Renal pelvis (tissue), 1 donor: ENCODE measurements at regions not wholly inside any gene's neighbourhood (a gene's known extent, or its start where the extent isn't known, plus 50 kb on each side); places are given as distances from the start of the nearest gene placed in this dataset.
"Not testable (repeated sequence)": the region's sequence is repeated elsewhere in the genome, so short reads cannot be mapped to it uniquely, and the experiment has no call there.

Experiments used
- DNase-seq: peaks from one replicate; pipeline ENCODE4 v3.0.0-alpha.2; 2013

DNA sequence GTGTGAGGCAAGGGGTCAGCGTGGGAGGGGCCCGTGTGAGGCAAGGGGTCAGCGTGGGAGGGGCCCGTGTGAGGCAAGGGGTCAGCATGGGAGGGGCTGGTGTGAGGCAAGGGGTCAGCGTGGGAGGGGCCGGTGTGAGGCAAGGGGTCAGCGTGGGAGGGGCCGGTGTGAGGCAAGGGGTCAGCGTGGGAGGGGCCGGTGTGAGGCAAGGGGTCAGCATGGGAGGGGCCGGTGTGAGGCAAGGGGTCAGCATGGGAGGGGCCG lies 119.2 kb downstream of the SEPTIN14 start:
- DNase-seq: not testable (repeated sequence)

DNA sequence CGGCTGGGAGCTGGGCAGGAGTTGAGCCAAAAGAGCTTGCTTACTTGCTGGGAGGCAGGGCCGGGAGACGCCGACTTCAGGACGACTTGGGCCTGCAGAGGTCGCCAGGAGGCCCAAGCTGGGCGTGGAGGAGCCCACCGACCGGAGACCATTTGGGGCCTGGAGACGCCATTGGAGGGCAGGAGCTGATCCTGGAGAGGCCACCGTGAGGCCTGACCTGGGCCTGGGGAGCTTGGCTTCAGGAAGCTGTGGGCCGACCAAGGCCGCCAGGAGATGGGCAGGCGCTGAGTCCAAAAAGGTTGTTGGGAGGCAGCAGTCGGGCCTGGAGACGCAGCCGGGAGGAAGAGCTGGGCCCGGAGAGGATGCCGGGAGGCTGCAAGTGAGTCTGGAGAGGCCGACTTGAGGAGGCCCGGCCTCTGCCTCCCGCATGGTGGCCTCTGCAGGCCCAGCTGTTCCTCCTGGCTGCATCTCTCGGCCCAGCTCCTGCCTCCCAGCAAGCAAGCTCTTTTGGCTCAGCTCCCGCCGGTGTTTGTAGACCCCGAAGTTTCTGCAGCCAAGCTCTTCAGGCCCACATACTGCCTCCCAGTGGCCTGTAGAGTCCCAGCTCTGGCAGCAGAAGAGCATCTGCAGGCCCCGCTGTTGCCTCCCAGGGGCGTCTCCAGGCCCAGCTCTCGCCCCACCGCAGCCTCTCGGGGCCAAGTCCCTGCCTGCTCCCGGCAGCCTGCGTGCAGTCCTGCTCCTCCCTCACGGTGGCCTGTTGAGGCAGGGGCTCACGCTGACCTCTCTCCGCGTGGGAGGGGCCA lies 119.7 kb downstream of the SEPTIN14 start:
- not testable (repeated sequence) for DNase-seq

DNA sequence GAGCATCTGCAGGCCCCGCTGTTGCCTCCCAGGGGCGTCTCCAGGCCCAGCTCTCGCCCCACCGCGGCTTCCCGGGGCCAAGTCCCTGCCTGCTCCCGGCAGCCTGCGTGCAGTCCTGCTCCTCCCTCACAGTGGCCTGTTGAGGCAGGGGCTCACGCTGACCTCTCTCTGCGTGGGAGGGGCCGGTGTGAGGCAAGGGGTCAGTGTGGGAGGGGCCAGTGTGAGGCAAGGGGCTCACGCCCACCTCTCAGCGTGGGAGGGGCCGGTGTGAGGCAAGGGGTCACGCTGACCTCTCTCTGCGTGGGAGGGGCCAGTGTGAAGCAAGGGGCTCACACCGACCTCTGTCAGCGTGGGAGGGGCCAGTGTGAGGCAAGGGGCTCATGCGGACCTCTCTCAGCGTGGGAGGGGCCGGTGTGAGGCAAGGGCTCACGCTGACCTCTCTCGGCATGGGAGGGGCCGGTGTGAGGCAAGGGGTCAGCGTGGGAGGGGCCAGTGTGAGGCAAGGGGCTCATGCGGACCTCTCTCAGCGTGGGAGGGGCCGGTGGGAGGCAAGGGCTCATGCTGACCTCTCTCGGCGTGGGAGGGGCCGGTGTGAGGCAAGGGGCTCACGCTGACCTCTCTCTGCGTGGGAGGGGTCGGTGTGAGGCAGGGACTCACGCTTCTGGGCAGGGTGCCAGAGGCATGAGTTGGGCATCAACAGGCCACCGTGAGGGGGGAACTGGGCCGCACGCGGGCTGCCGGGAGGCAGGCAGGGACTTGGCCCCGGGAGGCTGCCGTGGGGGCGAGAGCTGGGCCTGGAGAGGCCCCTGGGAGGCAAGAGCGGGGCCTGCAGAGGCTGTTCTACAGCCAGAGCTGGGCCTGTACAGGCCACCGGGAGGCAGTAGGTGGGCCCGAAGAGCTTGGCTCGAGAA lies 120.6 kb downstream of the SEPTIN14 start:
- DNase-seq: not testable (repeated sequence)

DNA sequence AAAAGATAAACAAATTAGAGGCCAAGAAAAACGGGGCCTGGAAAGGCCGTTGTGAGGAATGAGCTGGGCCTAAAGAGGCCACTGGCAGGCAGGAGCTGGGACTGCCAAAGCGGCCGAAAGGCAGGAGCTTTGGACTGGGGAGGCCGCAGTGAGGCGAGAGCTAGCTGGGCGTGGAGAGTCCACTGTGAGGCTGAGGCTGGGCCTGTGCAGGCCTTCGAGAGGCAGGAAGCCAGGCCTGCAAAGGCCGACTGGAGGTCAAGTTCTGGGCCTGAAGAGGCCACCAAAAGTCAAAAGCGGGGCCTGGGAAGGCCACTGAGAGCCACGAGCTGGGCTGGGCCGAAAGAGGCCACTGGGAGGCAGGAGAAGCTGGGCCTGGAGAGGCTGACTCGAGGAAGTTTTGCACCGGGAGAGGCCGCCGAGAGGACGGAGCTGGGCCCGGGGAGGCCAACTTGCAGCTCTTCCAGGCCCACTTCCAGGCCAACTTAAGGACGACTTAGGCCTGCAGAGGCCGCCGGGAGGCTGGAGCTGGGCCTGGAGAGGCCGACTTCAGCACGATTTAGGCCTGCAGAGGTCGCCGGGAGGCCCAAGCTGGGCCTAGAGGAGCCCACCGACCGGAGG lies 121.8 kb downstream of the SEPTIN14 start:
- DNase-seq: not testable (repeated sequence)

DNA sequence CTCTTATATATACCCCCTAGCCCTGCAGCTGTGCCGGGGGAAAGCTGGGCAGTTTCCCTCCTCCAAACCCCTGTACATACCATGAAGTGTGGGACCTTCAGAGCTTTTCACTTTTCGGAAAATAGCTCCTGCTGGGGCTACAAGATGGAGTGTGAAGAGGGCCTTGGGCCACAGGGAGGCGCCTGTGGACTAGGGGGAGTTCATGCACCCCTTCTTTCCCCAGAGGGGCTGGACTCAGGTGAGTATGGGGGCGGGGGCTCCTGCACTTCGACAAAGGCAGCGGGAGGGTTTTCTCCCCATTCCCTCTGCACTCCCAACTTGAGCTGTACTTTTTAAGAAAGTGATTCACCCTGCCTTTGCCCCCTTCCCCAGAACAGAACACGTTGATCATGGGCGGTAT lies 122.5 kb downstream of the SEPTIN14 start:
- not testable (repeated sequence) for DNase-seq

DNA sequence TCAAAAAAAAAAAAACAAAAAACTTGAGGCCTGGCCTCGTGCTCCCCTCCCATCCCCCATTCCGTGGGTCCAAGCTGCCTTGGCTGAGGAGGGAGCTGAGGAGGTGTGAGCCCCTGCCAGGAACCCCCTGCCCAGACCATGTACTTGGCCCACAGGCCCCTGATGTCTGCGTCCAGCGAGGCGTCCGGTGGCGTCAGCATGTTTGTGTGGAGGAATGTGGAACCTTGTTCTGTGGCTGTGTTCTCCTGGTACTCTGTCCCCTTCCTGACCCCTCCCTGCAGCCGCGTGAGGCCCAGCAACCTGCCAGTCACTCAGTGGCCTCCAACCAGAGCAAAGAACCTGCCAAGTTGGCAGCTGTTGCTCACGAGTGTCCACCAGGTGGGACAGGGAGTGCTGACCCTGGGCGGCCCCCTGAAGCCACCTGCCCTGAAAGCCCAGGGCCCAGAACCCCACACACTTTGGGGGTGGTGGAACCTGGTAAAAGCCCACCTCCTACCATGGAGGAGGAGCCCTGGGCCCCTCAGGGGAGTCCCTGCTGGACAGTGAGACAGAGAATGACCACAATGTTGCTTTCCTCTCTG lies 125.8 kb downstream of the SEPTIN14 start:
- not testable (repeated sequence) for DNase-seq

DNA sequence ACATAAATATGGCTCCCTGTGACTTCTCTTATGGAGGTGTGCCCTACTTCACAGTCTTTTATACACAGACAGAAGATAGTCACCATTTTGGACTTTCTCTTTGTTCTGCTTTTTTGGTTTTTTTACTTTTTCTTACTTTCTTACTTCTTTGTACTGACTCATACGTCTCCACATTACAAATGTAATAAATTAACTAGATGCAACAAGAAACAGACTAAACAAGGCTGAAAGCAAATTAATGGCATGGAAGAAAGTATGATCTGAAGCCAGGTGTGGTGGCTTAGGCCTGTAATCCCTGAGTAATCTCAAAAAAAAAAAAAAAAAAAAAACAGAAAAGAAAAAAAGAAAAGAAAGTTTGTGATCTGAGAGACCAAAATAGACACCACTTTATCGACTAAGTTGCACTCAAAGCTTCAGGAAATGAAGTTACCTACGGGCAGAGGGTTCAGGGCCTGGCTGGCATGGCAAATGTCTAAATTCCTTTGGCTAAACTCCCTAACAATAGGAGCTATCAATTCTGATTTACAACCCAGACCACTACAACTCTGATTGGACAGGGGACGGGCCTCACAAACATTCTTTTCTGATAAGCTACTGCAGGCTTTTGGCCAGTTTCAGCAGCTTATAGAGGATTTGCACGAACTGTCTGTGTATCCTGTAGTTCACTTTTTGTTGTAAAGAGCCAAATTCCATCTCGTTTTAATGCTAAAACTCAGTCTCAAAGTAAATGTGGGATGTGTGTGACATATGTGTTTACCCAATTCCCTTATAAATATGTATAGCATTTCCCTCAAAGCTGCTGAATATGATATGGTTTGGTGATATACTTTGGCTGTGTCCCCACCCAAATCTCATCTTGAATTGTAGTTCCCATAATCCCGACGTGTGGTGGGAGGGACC lies 129.1 kb downstream of the SEPTIN14 start:
- DNase-seq: no peak

DNA sequence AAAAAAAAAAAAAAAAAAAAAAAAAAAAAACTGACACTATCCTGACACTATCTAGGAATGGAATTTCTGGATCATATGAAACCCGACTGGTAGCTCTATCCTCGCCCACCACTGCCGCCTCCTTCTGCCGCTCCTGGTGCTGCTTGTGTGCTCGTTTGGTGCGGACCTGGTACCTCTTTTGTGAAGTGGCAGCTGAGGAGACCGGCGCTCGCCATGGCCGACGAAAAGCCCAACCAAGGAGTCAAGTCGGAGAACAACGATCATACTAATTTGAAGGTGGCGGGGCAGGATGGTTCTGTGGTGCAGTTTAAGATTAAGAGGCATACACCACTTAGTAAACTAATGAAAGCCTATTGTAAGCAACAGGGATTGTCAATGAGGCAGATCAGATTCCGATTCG lies 130.6 kb downstream of the SEPTIN14 start:
- DNase-seq: no peak

DNA sequence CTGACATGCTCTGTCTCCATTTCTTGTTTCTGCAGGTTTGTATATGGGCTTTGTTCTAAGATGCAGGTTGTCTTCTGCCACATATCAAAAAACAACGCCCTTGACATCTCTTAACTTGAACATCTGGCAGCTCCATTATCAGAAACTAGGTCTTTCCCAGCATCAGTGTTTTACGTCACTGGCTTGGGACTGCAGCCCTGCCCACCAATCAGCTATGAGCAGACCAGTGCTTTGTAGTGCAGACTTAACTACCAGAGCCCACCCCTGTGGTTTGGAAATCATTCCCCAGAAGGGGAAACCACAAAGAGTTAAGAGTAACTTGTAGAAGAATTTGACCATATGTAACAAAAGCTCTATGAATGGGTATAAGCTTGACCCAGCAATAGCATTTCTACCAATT lies 132.4 kb downstream of the SEPTIN14 start:
- DNase-seq: no peak

DNA sequence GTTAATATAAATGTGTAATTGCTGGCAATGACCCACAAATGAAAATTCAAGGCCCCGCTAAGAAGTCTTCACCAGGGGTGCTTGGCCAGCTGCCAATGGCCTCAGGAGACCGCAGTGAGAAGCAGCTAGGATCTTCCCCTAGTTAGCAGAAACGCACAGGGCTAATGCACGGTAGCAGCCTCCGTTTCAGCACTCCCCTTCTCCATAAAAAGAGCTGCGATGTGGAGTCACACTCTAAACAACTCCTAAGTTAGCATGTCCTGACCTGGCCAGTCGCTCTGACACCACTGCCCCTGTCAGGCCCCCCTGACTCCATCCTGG lies 139.0 kb downstream of the SEPTIN14 start:
- no peak for DNase-seq

DNA sequence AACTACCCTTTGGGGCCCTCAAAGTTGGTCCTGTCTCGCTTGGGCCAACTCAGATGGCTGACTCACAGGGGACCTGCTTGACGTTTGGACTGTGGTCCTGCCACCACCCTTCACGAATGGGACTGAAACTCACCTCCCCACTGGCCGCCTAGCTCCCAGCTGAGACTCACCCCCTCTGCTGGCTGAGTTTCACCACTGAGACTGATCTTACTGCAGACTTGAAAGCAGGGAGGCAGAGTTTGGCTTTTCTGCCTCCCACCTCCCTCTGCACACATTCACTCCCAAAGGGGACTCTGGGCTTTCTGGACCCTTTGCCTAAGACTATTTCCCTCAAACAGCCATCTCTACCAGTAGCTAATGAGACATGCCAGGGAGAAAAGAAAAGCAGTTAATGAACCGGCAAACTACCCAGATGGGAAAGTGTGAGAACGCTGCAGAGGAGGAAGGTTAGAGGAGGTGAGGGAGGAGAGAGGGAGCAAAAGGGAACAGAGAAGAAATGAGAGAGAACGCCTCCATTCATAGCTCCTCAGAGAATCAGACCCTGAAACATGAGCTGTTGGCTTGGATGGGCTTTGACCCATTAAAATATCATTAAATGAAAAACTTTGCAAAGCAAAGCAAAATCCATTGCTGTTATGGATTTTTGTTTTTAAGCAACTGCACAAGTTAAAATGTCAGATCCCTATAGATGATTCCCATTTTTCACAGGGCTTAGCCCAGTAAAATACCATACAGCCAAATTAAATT lies 139.5 kb downstream of the SEPTIN14 start:
- not testable (repeated sequence) for DNase-seq

DNA sequence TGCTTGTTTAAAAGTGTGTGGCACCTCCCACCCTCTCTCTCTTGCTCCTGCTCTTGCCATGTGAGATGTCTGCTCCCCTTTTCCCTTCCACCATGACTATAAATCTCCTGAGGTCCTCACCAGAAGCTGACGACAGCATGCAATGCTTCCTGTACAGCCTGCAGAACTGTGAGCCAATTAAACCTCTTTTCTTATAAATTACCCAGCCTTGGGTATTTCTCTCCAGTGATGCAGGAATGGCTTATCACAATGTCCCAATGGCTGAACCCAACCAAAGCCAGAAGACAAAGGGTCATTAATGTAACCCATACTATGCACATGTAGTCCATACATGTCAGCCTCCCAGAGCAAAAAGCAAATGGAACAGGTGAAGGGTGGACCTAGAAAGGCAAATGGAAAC lies 141.5 kb downstream of the SEPTIN14 start:
- DNase-seq: not testable (repeated sequence)

DNA sequence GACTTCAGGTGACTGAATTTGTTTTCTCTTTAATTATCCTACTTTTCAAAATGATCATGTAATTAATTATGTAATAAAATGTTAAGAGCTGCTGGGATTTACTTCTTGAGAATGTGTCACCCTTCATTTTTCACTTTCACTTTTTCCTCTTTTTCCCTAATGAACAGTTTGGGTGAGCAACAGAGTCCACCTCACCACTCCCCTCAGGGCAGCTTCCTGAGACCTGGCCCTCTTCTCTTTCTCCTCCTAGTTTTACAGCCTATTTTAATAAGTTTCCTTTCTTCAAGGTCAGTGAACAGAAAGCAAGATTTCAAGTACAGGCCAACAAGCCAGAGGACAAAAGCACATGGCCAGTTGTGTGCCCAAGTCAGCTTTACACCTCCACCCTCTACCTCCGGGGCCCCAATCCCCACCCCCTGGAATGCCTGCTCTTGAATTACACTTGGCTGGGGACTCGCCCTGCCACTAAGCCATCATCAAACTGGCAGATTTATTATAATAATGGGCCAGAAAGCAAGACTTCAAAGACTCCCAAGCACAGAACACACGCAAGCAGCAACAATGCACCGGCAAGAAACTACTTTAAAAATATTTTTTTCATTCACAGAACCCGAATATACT lies 143.1 kb upstream of the VOPP1 start:
- not testable (repeated sequence) for DNase-seq

DNA sequence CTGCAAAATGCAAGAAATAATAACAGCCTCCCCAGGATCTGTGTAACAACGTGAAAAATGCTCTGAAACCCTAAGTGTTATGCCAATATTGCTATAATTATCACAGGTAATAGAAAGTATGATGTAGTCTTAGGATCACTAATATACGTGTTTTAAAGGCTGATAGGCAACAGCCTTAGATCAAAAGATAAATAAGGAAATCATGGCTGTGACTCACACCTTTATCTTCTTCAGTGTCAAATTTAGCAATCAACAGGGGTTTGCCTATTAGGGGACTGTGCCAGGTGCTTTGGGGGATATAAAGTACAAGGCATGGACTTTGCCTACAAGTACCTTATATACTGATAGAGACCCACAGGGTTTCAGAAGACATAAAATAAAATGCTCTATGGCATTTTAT lies 142.1 kb upstream of the VOPP1 start:
- DNase-seq: not testable (repeated sequence)

DNA sequence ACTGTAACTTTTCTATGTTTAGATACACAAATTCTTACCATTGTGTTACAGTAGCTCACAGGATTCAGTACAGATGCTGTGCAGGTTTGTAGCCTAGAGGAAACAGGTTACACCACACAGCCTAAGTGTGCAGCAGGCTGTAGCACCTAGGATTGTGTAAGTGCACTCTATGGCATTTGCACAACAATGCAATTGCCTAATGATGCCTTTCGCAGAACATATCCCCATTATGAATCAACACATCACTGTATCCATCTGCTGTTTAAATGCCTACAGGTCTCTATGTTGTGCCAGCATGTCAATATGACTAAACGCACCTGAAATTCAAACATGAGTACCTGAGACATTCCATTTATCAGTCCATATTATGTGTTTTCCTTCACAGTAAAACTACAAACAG lies 138.0 kb upstream of the VOPP1 start:
- DNase-seq: not testable (repeated sequence)

DNA sequence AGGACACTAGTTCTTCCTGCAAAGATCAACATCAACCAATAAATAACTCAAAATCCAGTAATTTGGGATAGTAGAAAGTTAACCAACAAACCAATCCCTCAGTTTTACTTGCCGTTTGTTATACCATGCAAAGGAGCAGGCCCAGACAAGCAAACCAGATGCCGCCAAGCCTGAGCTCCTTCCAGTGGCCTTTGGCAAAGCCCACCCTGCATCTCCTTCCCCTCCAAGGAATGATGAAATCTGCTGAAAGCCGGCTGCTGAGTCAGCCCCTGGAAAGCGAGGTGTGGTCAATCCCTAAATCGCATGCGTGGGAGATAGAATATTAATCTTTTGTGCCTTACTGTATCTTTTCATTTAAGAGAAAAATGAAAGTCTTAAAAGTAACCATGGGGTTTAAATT lies 135.7 kb upstream of the VOPP1 start:
- not testable (repeated sequence) for DNase-seq

DNA sequence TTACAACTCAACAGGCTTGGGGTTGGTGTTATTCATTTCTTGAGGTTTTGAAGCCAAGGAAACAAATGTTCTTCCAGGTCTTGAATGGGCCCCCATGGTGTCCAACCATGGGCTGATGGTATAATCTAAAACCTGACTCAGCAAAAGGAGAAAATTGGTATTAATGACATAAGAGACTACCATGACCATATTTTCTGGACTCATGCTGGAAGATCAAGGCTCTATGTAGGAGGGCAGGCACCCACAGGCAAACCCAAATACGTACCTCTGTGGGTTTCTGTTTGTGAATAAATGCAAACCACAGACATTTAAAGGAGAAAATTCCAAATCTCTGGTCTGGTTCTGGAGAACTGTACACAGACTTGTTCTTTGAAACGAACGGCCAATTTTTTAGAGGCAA lies 135.1 kb upstream of the VOPP1 start:
- not testable (repeated sequence) for DNase-seq

DNA sequence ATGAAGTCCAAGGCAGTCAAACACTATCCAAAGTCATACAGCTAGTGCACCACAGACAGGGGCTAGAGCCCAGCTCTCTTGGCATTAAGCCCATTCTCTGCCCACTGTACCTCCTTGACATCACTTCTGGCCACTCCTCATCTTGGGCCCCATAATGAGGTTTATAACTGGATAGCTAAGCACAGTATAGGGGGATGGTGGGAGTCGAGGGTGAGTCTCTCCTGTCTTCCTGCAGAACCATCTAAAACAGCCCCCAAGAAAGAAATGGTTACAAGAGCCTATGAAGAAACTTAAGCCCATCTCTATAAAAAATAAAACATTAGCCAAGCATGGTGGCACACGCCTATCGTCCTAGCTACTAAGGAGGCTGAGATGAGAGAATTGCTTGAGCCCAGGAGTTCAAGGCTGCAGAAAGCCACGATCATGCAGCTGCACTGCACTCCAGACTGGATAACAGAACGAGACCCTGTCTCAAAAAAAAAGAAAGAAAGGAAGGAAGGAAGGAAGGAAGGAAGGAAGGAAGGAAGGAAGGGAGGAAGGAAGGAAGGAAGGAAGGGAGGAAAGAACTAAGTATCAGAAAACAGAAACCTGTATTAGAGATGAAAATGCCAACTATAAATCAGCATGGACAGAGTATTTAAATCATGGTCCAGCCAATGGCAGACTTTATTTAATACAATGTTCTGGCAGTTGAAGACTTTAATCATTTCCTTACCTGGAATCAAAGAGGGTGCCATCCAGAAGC lies 134.3 kb upstream of the VOPP1 start:
- DNase-seq: not testable (repeated sequence)

DNA sequence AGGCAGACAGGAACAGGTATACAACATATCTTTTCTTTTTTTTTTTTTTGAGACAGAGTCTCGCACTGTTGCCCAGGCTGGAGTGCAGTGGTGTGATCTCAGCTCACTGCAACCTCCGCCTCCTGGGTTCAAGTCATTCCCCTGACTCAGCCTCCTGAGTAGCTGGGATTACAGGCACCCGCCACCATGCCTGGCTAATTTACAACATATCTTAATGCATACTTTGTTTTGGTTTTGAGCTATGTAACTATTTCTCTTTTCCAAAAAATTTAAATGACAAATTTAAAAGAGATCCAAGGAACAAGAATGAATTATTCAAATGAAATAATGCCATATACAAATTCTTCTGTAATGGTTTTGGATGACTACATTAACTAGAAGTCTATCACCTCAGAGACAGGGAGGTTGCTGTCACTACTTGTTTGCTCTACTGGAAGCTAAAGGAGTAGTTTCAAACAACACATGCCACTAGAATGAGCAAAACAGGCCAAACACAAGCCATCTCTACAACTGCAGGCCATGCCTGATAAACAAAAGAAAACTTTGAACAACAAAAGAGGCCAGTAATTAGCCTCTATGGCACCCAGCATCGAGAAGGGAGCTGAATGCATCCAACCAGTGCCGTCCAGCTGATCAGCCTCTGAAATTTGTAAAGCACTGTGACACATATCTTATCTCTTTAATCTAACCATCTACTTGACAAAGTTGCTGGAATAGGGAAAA lies 133.6 kb upstream of the VOPP1 start:
- DNase-seq: not testable (repeated sequence)
